ENCODE measurements at regions not wholly inside any gene's neighbourhood (a gene's known extent, or its start where the extent isn't known, plus 50 kb on each side); places are given as distances from the start of the nearest gene placed in this dataset.

GRCh38 chr2:64938607-64939285, 50.5 kb upstream of the SLC1A4 start:
- no peak for DNase-seq
- TF ChIP-seq RFX5 (IDR thresholded peaks at IDR 0.05; ENCODE audit: low read length) = no peak
- Histone ChIP-seq H3K79me2 (ENCODE audit: insufficient read depth) (no peaks in the 10 kb centered on the region), H3K9ac (no peak overlapping the region), H4K20me1 (ENCODE audit: insufficient read depth) (no peaks in the 10 kb centered on the region), H3K36me3 (replicated peaks in 1 of 2; ENCODE audit: control insufficient read depth in 1 of 2, insufficient read depth in 2 of 2, low read length in 1 of 2) (no peaks in the 10 kb centered on the region), H3K27me3 (ENCODE audit: insufficient read depth) (peaks cover 4% of the 10 kb centered on the region; the same call in 1 of the 2 replicates), H3K9me3 (no peaks in the 10 kb centered on the region), H3K9me2 (no peaks in the 10 kb centered on the region), H3K27ac (ENCODE audit: low read depth in 2 of 2, low read length in 1 of 2) (no peak overlapping the region), H3K4me1 (ENCODE audit: control insufficient read depth in 1 of 2, insufficient read depth in 2 of 2, low read depth in 1 of 2, low read length in 1 of 2) (no peaks in the 10 kb centered on the region; a peak in 1 of 4 replicates), H3K4me3 (ENCODE audit: low read depth in 2 of 2, low read length in 1 of 2) (no peak overlapping the region), H3K4me2 (no peak overlapping the region), H3F3A (replicated peaks; ENCODE audit: insufficient read depth) (no peaks in the 10 kb centered on the region), H2AFZ (ENCODE audit: low read depth) (no peak overlapping the region)
- ChIA-PET POLR2A (no interaction called here), CTCF (no interaction called here)
- WGBS (ENCODE audit: low lambda C conversion rate) = 76% methylated on average over 7 of the region's 7 CpGs

GRCh38 chr2:64939332-64939917, 49.8 kb upstream of the SLC1A4 start:
- H3K27me3 ChIP-seq (ENCODE audit: insufficient read depth) = no peaks in the 10 kb centered on the region; the same call in 1 of the 2 replicates
- H3K79me2 ChIP-seq (ENCODE audit: insufficient read depth) = no peaks in the 10 kb centered on the region
- 59% methylated on average over 12 of the region's 12 CpGs for WGBS (ENCODE audit: low lambda C conversion rate)
- no peaks in the 10 kb centered on the region; a peak in 1 of 4 replicates for H3K4me1 ChIP-seq (ENCODE audit: control insufficient read depth in 1 of 2, insufficient read depth in 2 of 2, low read depth in 1 of 2, low read length in 1 of 2)
- TF ChIP-seq, protein P1, sequence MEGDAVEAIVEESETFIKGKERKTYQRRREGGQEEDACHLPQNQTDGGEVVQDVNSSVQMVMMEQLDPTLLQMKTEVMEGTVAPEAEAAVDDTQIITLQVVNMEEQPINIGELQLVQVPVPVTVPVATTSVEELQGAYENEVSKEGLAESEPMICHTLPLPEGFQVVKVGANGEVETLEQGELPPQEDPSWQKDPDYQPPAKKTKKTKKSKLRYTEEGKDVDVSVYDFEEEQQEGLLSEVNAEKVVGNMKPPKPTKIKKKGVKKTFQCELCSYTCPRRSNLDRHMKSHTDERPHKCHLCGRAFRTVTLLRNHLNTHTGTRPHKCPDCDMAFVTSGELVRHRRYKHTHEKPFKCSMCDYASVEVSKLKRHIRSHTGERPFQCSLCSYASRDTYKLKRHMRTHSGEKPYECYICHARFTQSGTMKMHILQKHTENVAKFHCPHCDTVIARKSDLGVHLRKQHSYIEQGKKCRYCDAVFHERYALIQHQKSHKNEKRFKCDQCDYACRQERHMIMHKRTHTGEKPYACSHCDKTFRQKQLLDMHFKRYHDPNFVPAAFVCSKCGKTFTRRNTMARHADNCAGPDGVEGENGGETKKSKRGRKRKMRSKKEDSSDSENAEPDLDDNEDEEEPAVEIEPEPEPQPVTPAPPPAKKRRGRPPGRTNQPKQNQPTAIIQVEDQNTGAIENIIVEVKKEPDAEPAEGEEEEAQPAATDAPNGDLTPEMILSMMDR (IDR thresholded peaks at IDR 0.05) = no peak
- TF ChIP-seq FOXM1 (IDR thresholded peaks at IDR 0.05; ENCODE audit: low read depth) (no peak), TCF12 (IDR thresholded peaks at IDR 0.05) (no peak), USF1 (IDR thresholded peaks at IDR 0.05; ENCODE audit: borderline replicate concordance, low read depth) (no peak)
- no peaks in the 10 kb centered on the region for H3F3A ChIP-seq (replicated peaks; ENCODE audit: insufficient read depth)
- CTCF ChIA-PET = no interaction called here
- H3K36me3 ChIP-seq (replicated peaks in 1 of 2; ENCODE audit: control insufficient read depth in 1 of 2, insufficient read depth in 2 of 2, low read length in 1 of 2) = no peaks in the 10 kb centered on the region
- no peaks in the 10 kb centered on the region for H4K20me1 ChIP-seq (ENCODE audit: insufficient read depth)
- H3K4me2 ChIP-seq = no peak overlapping the region
- no peak overlapping the region for H3K9ac ChIP-seq
- no peaks in the 10 kb centered on the region for H3K9me3 ChIP-seq
- DNase-seq = peak; percentile 22
- POLR2A ChIA-PET = no interaction called here
- H3K27ac ChIP-seq (ENCODE audit: low read depth in 2 of 2, low read length in 1 of 2) = no peak overlapping the region
- H3K9me2 ChIP-seq = no peaks in the 10 kb centered on the region
- no peak overlapping the region for H3K4me3 ChIP-seq (ENCODE audit: low read depth in 2 of 2, low read length in 1 of 2)
- no peak overlapping the region for H2AFZ ChIP-seq (ENCODE audit: low read depth)

Small RNA genes lying in the stretch of these regions (small RNA-seq; reads per million reads assigned to genes)
- gene RF00019 = 0 reads per million in 7 experiments
- 0 to 0.13 (median 0) reads per million in 7 experiments for gene RN7SL211P
- 0 reads per million in 7 experiments for gene RN7SL341P
